Breast epithelium (tissue), 4 donors: ENCODE measurements at regions not wholly inside any gene's neighbourhood (a gene's known extent, or its start where the extent isn't known, plus 50 kb on each side); places are given as distances from the start of the nearest gene placed in this dataset.
A peak's percentile ranks its signal among the peaks of the same experiment; 100 is the strongest.

Experiments
- DNase-seq, 2 donors: peaks; one replicate each; pipeline ENCODE4 v3.0.0-alpha.2; 2019; ENCODE audit warnings: low spot score in 2 of 2
- H3K27ac ChIP-seq, 2 donors: fragments of 200-600 bp; sonication (generic) in 1 of 2; one replicate each; pipeline ENCODE4 v1.5.1; 2016 to 2019; ENCODE audit warnings: mild to moderate bottlenecking in 1 of 2
- H3K27me3 ChIP-seq, 2 donors: fragments of 200-600 bp; sonication (generic) in 1 of 2; one replicate each; pipeline versions ENCODE4 v1.5.1 to v1.6.0; 2017 to 2019; ENCODE audit warnings: control low read depth in 1 of 2, mild to moderate bottlenecking in 1 of 2
- H3K36me3 ChIP-seq: fragments of 200-600 bp; one replicate; pipeline ENCODE4 v1.5.1; 2019
- H3K4me1 ChIP-seq, 2 donors: fragments of 200-600 bp; sonication (generic); one replicate each; pipeline ENCODE4 v1.5.1; 2016 to 2019; ENCODE audit warnings: control low read depth in 1 of 2
- H3K4me3 ChIP-seq, 3 donors: fragments of 200-600 bp; sonication (generic); 1 replicate in 2 of 3; 2 replicates in 1 of 3; pipeline ENCODE4 v1.5.1; 2016 to 2019; ENCODE audit warnings: mild to moderate bottlenecking in 3 of 3, moderate library complexity in 2 of 3
- H3K9me3 ChIP-seq, 2 donors: fragments of 200-600 bp; sonication (generic) in 1 of 2; one replicate each; pipeline ENCODE4 v1.5.1; 2016 to 2019; ENCODE audit warnings: control low read depth in 1 of 2
- POLR2A ChIP-seq: fragments of 450-650 bp; IDR thresholded peaks from one replicate; pipeline ENCODE4 v1.6.1; 2016; ENCODE audit warnings: antibody characterized with exemption, mild to moderate bottlenecking, moderate library complexity
- POLR2AphosphoS5 ChIP-seq, 3 donors: sonication (generic); formaldehyde crosslinking; IDR thresholded peaks; one replicate each; pipeline ENCODE4 v1.6.1; 2017; ENCODE audit warnings: antibody characterized with exemption in 3 of 3
- intact Hi-C: fragments of 100-400 bp; cut with DNase I; formaldehyde crosslinking; loops from one replicate; pipeline ENCODE4 v1.15.1; 2023; ENCODE audit warnings: low total_unique reads
- TF ChIP-seq, protein P1 (sequence below), 3 donors: fragments of 450-650 bp; IDR thresholded peaks; one replicate each; pipeline ENCODE4 v1.5.1; 2016 to 2017; ENCODE audit warnings: antibody characterized with exemption in 3 of 3, mild to moderate bottlenecking in 3 of 3, moderate library complexity in 3 of 3

DNA sequence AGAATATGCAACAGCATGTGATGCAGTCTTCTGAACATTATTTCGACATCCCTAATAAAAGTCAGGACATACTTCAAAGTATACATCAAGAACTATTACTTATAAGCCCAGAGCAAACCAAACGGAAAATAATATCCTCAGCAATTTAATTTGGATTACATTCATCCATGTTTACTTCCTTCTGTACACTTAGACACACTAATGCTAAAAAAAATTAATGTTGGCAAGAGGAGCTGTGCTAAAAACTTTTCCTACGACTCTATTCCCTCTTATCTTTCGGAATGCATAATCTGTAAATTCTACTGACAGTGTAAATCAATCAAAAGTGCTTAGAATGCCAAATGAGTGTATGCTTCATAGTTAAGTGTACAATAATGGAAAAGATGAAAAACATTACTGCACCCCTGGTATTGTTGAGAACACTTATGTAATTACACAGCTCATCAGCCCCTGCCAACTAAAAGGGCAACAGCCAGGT, 301.2 kb upstream of the HSF2 start:
- no peak overlapping the region for H3K27ac ChIP-seq
- DNase-seq, result no peak
- no peaks in the 10 kb centered on the region for H3K9me3 ChIP-seq
- intact Hi-C loops, result no loop called here
- peaks cover 5% of the 10 kb centered on the region for H3K36me3 ChIP-seq
- TF ChIP-seq, protein P1, sequence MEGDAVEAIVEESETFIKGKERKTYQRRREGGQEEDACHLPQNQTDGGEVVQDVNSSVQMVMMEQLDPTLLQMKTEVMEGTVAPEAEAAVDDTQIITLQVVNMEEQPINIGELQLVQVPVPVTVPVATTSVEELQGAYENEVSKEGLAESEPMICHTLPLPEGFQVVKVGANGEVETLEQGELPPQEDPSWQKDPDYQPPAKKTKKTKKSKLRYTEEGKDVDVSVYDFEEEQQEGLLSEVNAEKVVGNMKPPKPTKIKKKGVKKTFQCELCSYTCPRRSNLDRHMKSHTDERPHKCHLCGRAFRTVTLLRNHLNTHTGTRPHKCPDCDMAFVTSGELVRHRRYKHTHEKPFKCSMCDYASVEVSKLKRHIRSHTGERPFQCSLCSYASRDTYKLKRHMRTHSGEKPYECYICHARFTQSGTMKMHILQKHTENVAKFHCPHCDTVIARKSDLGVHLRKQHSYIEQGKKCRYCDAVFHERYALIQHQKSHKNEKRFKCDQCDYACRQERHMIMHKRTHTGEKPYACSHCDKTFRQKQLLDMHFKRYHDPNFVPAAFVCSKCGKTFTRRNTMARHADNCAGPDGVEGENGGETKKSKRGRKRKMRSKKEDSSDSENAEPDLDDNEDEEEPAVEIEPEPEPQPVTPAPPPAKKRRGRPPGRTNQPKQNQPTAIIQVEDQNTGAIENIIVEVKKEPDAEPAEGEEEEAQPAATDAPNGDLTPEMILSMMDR (IDR thresholded peaks at IDR 0.05), result no peak
- TF ChIP-seq POLR2A (no peak), POLR2AphosphoS5 (IDR thresholded peaks at IDR 0.05) (no peak)
- no peak overlapping the region for H3K4me3 ChIP-seq
- H3K27me3 ChIP-seq, result no peaks in the 10 kb centered on the region
- no peaks in the 10 kb centered on the region for H3K4me1 ChIP-seq

- no peak for DNase-seq
- intact Hi-C loops, result no loop called here
- no peak overlapping the region for H3K4me3 ChIP-seq
- no peaks in the 10 kb centered on the region for H3K36me3 ChIP-seq
- H3K27ac ChIP-seq, result no peak overlapping the region
- TF ChIP-seq POLR2AphosphoS5 (IDR thresholded peaks at IDR 0.05), result no peak
- TF ChIP-seq POLR2A, result no peak
- H3K9me3 ChIP-seq, result no peaks in the 10 kb centered on the region
- no peaks in the 10 kb centered on the region for H3K27me3 ChIP-seq
- no peaks in the 10 kb centered on the region for H3K4me1 ChIP-seq
These were observed 297.4 kb upstream of the HSF2 start for GRCh38 chr6:122102026-122102425.

- H3K36me3 ChIP-seq, result no peaks in the 10 kb centered on the region
- no peaks in the 10 kb centered on the region for H3K27me3 ChIP-seq
- no peaks in the 10 kb centered on the region for H3K9me3 ChIP-seq
- no peak overlapping the region for H3K4me3 ChIP-seq
- TF ChIP-seq POLR2A (no peak), POLR2AphosphoS5 (IDR thresholded peaks at IDR 0.05) (no peak)
- TF ChIP-seq, protein P1 (IDR thresholded peaks at IDR 0.05), result no peak
- peak overlapping the region in 1 of 2 donors; percentile 2 for H3K27ac ChIP-seq
- no peak for DNase-seq
- no peaks in the 10 kb centered on the region for H3K4me1 ChIP-seq
- intact Hi-C loops, result no loop called here
These were observed 292.1 kb upstream of the HSF2 start for GRCh38 chr6:122107256-122107852.

DNA sequence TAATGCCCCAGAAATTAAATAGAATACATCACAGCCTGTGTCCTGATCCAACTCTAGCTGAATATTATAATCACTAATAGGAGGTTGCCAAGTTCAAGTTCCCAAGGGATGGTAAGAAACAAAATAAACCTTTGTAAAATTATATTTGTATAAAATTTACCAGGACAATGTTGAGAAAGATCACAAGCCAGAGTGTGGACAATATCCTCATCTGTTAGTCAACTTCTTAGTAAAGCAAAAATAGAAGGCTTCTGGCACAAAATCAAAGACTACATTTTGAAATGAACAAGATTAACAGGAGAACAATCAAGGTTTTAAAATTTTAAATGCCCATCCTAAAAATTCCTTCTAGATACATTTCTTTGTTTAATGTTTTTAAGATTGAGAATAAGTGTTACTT, 290.4 kb upstream of the HSF2 start:
- Histone ChIP-seq H3K4me3 (no peak overlapping the region), H3K27ac (peak overlapping the region in 1 of 2 donors; percentile 14), H3K36me3 (no peaks in the 10 kb centered on the region), H3K27me3 (no peaks in the 10 kb centered on the region), H3K9me3 (no peaks in the 10 kb centered on the region), H3K4me1 (no peaks in the 10 kb centered on the region)
- DNase-seq, result no peak
- intact Hi-C loops, result no loop called here
- TF ChIP-seq POLR2A (no peak), POLR2AphosphoS5 (IDR thresholded peaks at IDR 0.05) (no peak)
- TF ChIP-seq, protein P1 (IDR thresholded peaks at IDR 0.05), result no peak

- intact Hi-C loops, result no loop called here
- H3K4me1 ChIP-seq, result peaks cover 0 to 5% of the 10 kb centered on the region in 2 donors
- no peaks in the 10 kb centered on the region for H3K9me3 ChIP-seq
- no peaks in the 10 kb centered on the region for H3K27me3 ChIP-seq
- no peak overlapping the region for H3K27ac ChIP-seq
- H3K4me3 ChIP-seq, result no peak overlapping the region
- TF ChIP-seq, protein P1 (IDR thresholded peaks at IDR 0.05), result no peak
- TF ChIP-seq POLR2A (no peak), POLR2AphosphoS5 (IDR thresholded peaks at IDR 0.05) (no peak)
- no peaks in the 10 kb centered on the region for H3K36me3 ChIP-seq
- DNase-seq, result no peak
These were observed 284.7 kb upstream of the HSF2 start for GRCh38 chr6:122114717-122115116.
